Gastroesophageal sphincter (tissue), 3 donors: ENCODE measurements at regions not wholly inside any gene's neighbourhood (a gene's known extent, or its start where the extent isn't known, plus 50 kb on each side); places are given as distances from the start of the nearest gene placed in this dataset.

ENCODE experiments used
- EP300 ChIP-seq: sonication (generic); formaldehyde crosslinking; IDR thresholded peaks from one replicate; pipeline ENCODE4 v1.6.1; 2017; ENCODE audit warnings: antibody characterized with exemption, mild to moderate bottlenecking
- POLR2A ChIP-seq, 2 donors: fragments of 450-650 bp; IDR thresholded peaks; one replicate each; pipeline ENCODE4 v1.6.1; 2017; ENCODE audit warnings: antibody characterized with exemption in 2 of 2, mild to moderate bottlenecking in 2 of 2, moderate library complexity in 1 of 2
- POLR2AphosphoS5 ChIP-seq: sonication (generic); formaldehyde crosslinking; IDR thresholded peaks from one replicate; pipeline ENCODE4 v1.6.1; 2017; ENCODE audit warnings: antibody characterized with exemption
- TF ChIP-seq, protein P1 (sequence below), 4 experiments: fragments of 200-600 bp in 2 of 4; fragments of 450-650 bp in 2 of 4; sonication (generic) in 1 of 4; IDR thresholded peaks; one replicate each; pipeline ENCODE4 v1.5.1; 2017 to 2019; ENCODE audit warnings: antibody characterized with exemption in 4 of 4, mild to moderate bottlenecking in 2 of 4, moderate library complexity in 2 of 4

DNA sequence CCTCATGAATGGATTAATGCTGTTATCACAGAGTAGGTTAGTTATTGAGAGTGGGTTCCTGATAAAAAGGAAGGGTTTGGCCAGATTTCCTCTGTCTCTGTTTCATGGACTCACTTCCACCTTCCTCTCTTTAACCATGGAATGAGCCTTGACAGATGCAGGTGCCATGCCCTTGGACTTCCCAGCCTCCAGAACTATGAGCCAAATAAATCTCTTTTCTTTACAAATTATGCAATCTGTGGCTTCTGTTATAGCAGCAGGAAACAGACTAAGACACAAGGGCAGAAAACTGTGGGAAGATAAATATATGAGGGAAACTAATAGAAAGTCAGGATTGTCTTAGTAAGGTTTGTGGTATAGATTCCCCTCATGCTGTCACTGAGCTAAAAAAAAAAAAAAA, 106.5 kb downstream of the QRSL1 start:
- no peak for TF ChIP-seq EP300
- TF ChIP-seq, protein P1, sequence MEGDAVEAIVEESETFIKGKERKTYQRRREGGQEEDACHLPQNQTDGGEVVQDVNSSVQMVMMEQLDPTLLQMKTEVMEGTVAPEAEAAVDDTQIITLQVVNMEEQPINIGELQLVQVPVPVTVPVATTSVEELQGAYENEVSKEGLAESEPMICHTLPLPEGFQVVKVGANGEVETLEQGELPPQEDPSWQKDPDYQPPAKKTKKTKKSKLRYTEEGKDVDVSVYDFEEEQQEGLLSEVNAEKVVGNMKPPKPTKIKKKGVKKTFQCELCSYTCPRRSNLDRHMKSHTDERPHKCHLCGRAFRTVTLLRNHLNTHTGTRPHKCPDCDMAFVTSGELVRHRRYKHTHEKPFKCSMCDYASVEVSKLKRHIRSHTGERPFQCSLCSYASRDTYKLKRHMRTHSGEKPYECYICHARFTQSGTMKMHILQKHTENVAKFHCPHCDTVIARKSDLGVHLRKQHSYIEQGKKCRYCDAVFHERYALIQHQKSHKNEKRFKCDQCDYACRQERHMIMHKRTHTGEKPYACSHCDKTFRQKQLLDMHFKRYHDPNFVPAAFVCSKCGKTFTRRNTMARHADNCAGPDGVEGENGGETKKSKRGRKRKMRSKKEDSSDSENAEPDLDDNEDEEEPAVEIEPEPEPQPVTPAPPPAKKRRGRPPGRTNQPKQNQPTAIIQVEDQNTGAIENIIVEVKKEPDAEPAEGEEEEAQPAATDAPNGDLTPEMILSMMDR (IDR thresholded peaks at IDR 0.05), result no peak
- TF ChIP-seq POLR2A (IDR thresholded peaks at IDR 0.05), result no peak
- TF ChIP-seq POLR2AphosphoS5, result no peak
